ENCODE measurements at regions not wholly inside any gene's neighbourhood (a gene's known extent, or its start where the extent isn't known, plus 50 kb on each side); places are given as distances from the start of the nearest gene placed in this dataset.
A peak's percentile ranks its signal among the peaks of the same experiment; 100 is the strongest.

DNA sequence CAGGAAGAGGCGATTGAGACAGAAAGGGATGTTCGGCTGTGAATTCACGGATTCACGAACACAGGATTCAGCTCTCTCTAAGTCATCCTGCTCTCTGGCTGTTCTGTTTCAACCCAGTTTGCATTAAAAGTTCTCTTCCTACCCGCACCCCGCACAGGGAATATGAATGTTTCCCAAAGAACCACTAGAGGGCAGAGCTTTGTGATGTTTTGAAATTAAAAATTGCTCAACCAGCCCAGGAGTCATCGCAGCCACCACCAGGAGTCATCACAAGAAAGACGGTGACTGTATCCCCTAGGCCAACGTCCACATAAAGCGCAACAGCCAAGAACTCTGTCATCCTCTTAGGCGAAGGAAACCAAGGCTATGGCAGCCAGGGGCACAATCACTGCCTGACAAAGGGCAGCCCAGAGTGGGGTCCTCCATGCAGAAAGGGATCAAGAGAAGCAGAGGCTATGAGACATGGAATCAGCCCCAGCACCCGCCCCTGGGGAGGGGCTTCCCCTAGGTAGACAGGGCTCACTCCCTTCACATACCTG, 122.4 kb downstream of the WT1 start:
- Histone ChIP-seq H2AK5ac (ENCODE audit: low read depth, low read length) (no peak overlapping the region), H3K18ac (ENCODE audit: low read depth, low read length) (no peak overlapping the region), H2BK20ac (ENCODE audit: low read depth, low read length) (no peak overlapping the region), H2BK15ac (ENCODE audit: low read depth, low read length) (no peak overlapping the region), H3K4me2 (ENCODE audit: low read depth, low read length) (peak overlapping the region; percentile 69; the same call in 1 of the 2 replicates), H3K27me3 (ENCODE audit: control insufficient read depth, insufficient read depth, low read length) (no peaks in the 10 kb centered on the region; the same call in 1 of the 2 replicates), H3K79me1 (ENCODE audit: low read depth in 1 of 2, low read length in 2 of 2) (no peaks in the 10 kb centered on the region), H4K20me1 (ENCODE audit: insufficient read depth, low read length) (no peaks in the 10 kb centered on the region), H3K14ac (replicated peaks; ENCODE audit: low read depth, low read length) (no peak overlapping the region), H4K5ac (ENCODE audit: low read depth, low read length) (no peak overlapping the region), H3K4me3 (ENCODE audit: insufficient read depth, low read depth, low read length) (no peak overlapping the region), H3K9me3 (ENCODE audit: control insufficient read depth, insufficient read depth, low read length) (no peaks in the 10 kb centered on the region), H3K4me1 (ENCODE audit: control insufficient read depth, insufficient read depth, low read length) (no peaks in the 10 kb centered on the region), H2AK9ac (replicated peaks; ENCODE audit: low read depth, low read length, poor library complexity) (no peak overlapping the region), H3K9ac (ENCODE audit: low read depth, low read length) (no peak overlapping the region), H3K23ac (ENCODE audit: low read depth, low read length) (no peak overlapping the region), H4K8ac (ENCODE audit: low read depth in 2 of 2, low read length in 2 of 2) (no peak overlapping the region), H3K4ac (ENCODE audit: low read depth, low read length) (no peak overlapping the region), H3K36me3 (ENCODE audit: control insufficient read depth, insufficient read depth, low read length) (no peaks in the 10 kb centered on the region), H3K27ac (ENCODE audit: insufficient read depth, low read length) (no peak overlapping the region), H2BK5ac (ENCODE audit: low read depth, low read length, poor library complexity, severe bottlenecking) (peak overlapping the region; percentile 11), H3K9me1 (ENCODE audit: insufficient read depth, low read length) (no peaks in the 10 kb centered on the region), H2BK120ac (ENCODE audit: low read depth, low read length) (no peak overlapping the region), H4K91ac (ENCODE audit: insufficient read depth, low read depth, low read length) (no peak overlapping the region), H3K56ac (ENCODE audit: extremely low read depth, insufficient read depth, low read length) (no peak overlapping the region), H2AFZ (replicated peaks; ENCODE audit: low read length, poor library complexity) (no peak overlapping the region)
- no TSS peak for BruUV-seq (replicated peaks)
- in situ Hi-C loops (cut with MboI; ENCODE audit: low sequenced_read_pairs) (no loop called here), intact Hi-C loops (cut with micrococcal nuclease) (no loop called here), dilution Hi-C loops (cut with HindIII; ENCODE audit: low sequenced_read_pairs, unreplicated experiment) (no loop called here)
- peak; percentile 81 for ATAC-seq (ENCODE audit: low read depth)
- no CpG with 5 or more reads among the region's 12 CpGs for WGBS, 2 experiments (ENCODE audit: extremely low coverage in 2 of 2, insufficient read length in 1 of 2)
- CTCF ChIA-PET: interaction anchor here (0.5 to 1.2 kb wide), 5 partner anchors 11 to 1689 kb away, joined by 3 to 5 read pairs (median 4); no protein-coding TSS in a partner anchor
- peak; percentile 52 for DNase-seq
- POLR2A ChIA-PET (ENCODE audit: unreplicated experiment): no interaction called here
- TF ChIP-seq CTCF (conservative IDR thresholded peaks at IDR 0.05; ENCODE audit: low read depth, low read length): peak; percentile 53
- peak; percentile 91 for TF ChIP-seq CEBPB (IDR thresholded peaks at IDR 0.05; ENCODE audit: low read depth, low read length)
- TF ChIP-seq SMC3 (IDR thresholded peaks at IDR 0.05; ENCODE audit: low read depth, low read length): no peak; the same call in 1 of the 2 replicates

Data from IMR-90 (cell line).